GM23338 (cell line): ENCODE measurements at regions not wholly inside any gene's neighbourhood (a gene's known extent, or its start where the extent isn't known, plus 50 kb on each side); places are given as distances from the start of the nearest gene placed in this dataset.

Experiments
- ATAC-seq: fragments of 200-7000 bp; cut with Tn5 transposase; 3 replicates; pipeline ENCODE4 v1.9.1; 2020
- DNase-seq: peaks from one replicate; pipeline ENCODE4 v3.0.0-alpha.2; 2015; ENCODE audit warnings: low spot score
- H2AFZ ChIP-seq: fragments of 200-600 bp; sonication (generic); 2 replicates; pipeline ENCODE4 v1.8.0; 2016; ENCODE audit warnings: antibody characterized with exemption, mild to moderate bottlenecking, moderate library complexity
- H3F3A ChIP-seq: fragments of 200-600 bp; sonication (generic); replicated peaks from 2 replicates; pipeline ENCODE4 v1.8.0; 2017; ENCODE audit warnings: antibody characterized with exemption, mixed run types, low read depth
- H3K27ac ChIP-seq: fragments of 200-600 bp; sonication (generic); 2 replicates; pipeline ENCODE4 v1.6.1; 2016; ENCODE audit warnings: low read depth
- H3K27me3 ChIP-seq: fragments of 200-600 bp; sonication (generic); 2 replicates; pipeline ENCODE4 v1.8.0; 2016; ENCODE audit warnings: mild to moderate bottlenecking, mixed run types, moderate library complexity; ENCODE audit not compliant: insufficient read depth
- H3K36me3 ChIP-seq: fragments of 200-600 bp; sonication (generic); 2 replicates; pipeline ENCODE4 v1.8.0; 2016; ENCODE audit warnings: mild to moderate bottlenecking; ENCODE audit not compliant: insufficient read depth
- H3K4me1 ChIP-seq: fragments of 200-600 bp; sonication (generic); 2 replicates; pipeline ENCODE4 v1.8.0; 2016; ENCODE audit warnings: mild to moderate bottlenecking, moderate library complexity; ENCODE audit not compliant: insufficient read depth
- H3K4me2 ChIP-seq: fragments of 200-600 bp; sonication (generic); 2 replicates; pipeline ENCODE4 v1.7.1; 2017; ENCODE audit warnings: mixed run types
- H3K4me3 ChIP-seq: fragments of 200-600 bp; sonication (generic); 2 replicates; pipeline ENCODE4 v1.6.1; 2016; ENCODE audit warnings: mixed run types
- H3K79me2 ChIP-seq: fragments of 200-600 bp; sonication (generic); replicated peaks from 2 replicates; pipeline ENCODE4 v1.8.0; 2017; ENCODE audit warnings: mild to moderate bottlenecking; ENCODE audit not compliant: insufficient read depth
- H3K9me2 ChIP-seq: fragments of 200-600 bp; sonication (generic); 2 replicates; pipeline ENCODE4 v1.8.0; 2017; ENCODE audit not compliant: insufficient read depth
- H4K20me1 ChIP-seq: fragments of 200-600 bp; sonication (generic); replicated peaks from 2 replicates; pipeline ENCODE4 v1.8.0; 2017; ENCODE audit warnings: mild to moderate bottlenecking; ENCODE audit not compliant: insufficient read depth
- H3K27ac Mint-ChIP-seq: 2 replicates; pipeline ENCODE4 v1.8.0; 2020; ENCODE audit warnings: inconsistent platforms, mild to moderate bottlenecking, moderate library complexity, mixed read lengths
- H3K27me3 Mint-ChIP-seq: 3 replicates; pipeline ENCODE4 v1.8.0; 2022; ENCODE audit warnings: low read depth, mild to moderate bottlenecking, moderate library complexity, mixed read lengths, inconsistent platforms; ENCODE audit not compliant: insufficient read depth, poor library complexity
- H3K36me3 Mint-ChIP-seq: 3 replicates; pipeline ENCODE4 v1.8.0; 2021; ENCODE audit warnings: low read depth, mild to moderate bottlenecking, inconsistent platforms, moderate library complexity, mixed read lengths
- H3K4me1 Mint-ChIP-seq: 3 replicates; pipeline ENCODE4 v1.8.0; 2020; ENCODE audit warnings: mild to moderate bottlenecking, inconsistent platforms, mixed read lengths
- H3K4me3 Mint-ChIP-seq: 3 replicates; pipeline ENCODE4 v1.8.0; 2021; ENCODE audit warnings: moderate library complexity, mild to moderate bottlenecking, inconsistent platforms, mixed read lengths
- H3K9me3 Mint-ChIP-seq: 3 replicates; pipeline ENCODE4 v1.8.0; 2020; ENCODE audit warnings: moderate library complexity, mild to moderate bottlenecking, inconsistent platforms, mixed read lengths
- CTCF ChIP-seq, 2 experiments: fragments of 200-600 bp in 1 of 2; sonication (generic) in 1 of 2; conservative IDR thresholded peaks; 2 replicates each; pipeline versions ENCODE4 v1.5.1 to v1.6.1; 2016 to 2017; ENCODE audit warnings: antibody characterized with exemption in 2 of 2, low read depth in 2 of 2, mild to moderate bottlenecking in 2 of 2, moderate library complexity in 1 of 2
- ZNF462 ChIP-seq: fragments of 250-450 bp; sonication (Bioruptor Pico); IDR thresholded peaks from 2 replicates; pipeline ENCODE4 v1.5.0; 2020; ENCODE audit warnings: mild to moderate bottlenecking, moderate library complexity

GRCh38 chr3:113096188-113096892 lies 105.6 kb downstream of the GTPBP8 start (continued):
- TF ChIP-seq CTCF (conservative IDR thresholded peaks at IDR 0.05; ENCODE audit: low read depth in 2 of 2), result no peak

GRCh38 chr3:113097960-113098447 lies 107.2 kb downstream of the GTPBP8 start:
- Histone ChIP-seq H3F3A (no peaks in the 10 kb centered on the region), H3K4me1 (peaks cover 8% of the 10 kb centered on the region; the same call in 1 of the 2 replicates), H4K20me1 (no peaks in the 10 kb centered on the region), H3K27ac (no peak overlapping the region), H2AFZ (no peak overlapping the region), H3K27me3 (no peaks in the 10 kb centered on the region), H3K4me3 (no peak overlapping the region), H3K4me2 (no peak overlapping the region), H3K36me3 (no peaks in the 10 kb centered on the region), H3K79me2 (no peaks in the 10 kb centered on the region), H3K9me2 (0 out of 2 replicates have a peak, but pooled peaks cover 7% of the 10 kb centered on the region)
- H3K4me1 Mint-ChIP-seq, result peaks cover 27% of the 10 kb centered on the region
- H3K27me3 Mint-ChIP-seq, result no peaks in the 10 kb centered on the region
- DNase-seq (no peak), ATAC-seq (no peak)
- no peaks in the 10 kb centered on the region for H3K36me3 Mint-ChIP-seq
- H3K27ac Mint-ChIP-seq, result no peak overlapping the region
- 0 out of 3 replicates have a peak, but pooled peaks cover 2% of the 10 kb centered on the region for H3K9me3 Mint-ChIP-seq
- H3K4me3 Mint-ChIP-seq, result no peak overlapping the region
- no peak for TF ChIP-seq ZNF462
